Smooth muscle cell (in vitro differentiated cells): ENCODE measurements at regions not wholly inside any gene's neighbourhood (a gene's known extent, or its start where the extent isn't known, plus 50 kb on each side); places are given as distances from the start of the nearest gene placed in this dataset.

Source experiments
- DNase-seq: peaks from one replicate; lab custom pipeline; 2025; ENCODE audit not compliant: unreplicated experiment; lab: John Stamatoyannopoulos, UW
- H2AFZ ChIP-seq: fragments of 200-600 bp; sonication (generic); 2 replicates; pipeline ENCODE4 v1.6.0; 2016; ENCODE audit warnings: antibody characterized with exemption, low read depth, mild to moderate bottlenecking
- H3F3A ChIP-seq: fragments of 200-600 bp; sonication (generic); 2 replicates; pipeline ENCODE4 v1.6.0; 2017; ENCODE audit warnings: antibody characterized with exemption, low read depth
- H3K27ac ChIP-seq: fragments of 200-600 bp; sonication (generic); 2 replicates; pipeline ENCODE4 v1.5.1; 2016; ENCODE audit warnings: low read depth, mild to moderate bottlenecking
- H3K27me3 ChIP-seq: fragments of 200-600 bp; sonication (generic); 2 replicates; pipeline ENCODE4 v1.6.1; 2016; ENCODE audit warnings: low read depth, mild to moderate bottlenecking
- H3K36me3 ChIP-seq: fragments of 200-600 bp; sonication (generic); 2 replicates; pipeline ENCODE4 v1.5.1; 2016; ENCODE audit warnings: low read depth
- H3K4me1 ChIP-seq: fragments of 200-600 bp; sonication (generic); 2 replicates; pipeline ENCODE4 v1.5.1; 2016; ENCODE audit warnings: low read depth
- H3K4me2 ChIP-seq: fragments of 200-600 bp; sonication (generic); 2 replicates; pipeline ENCODE4 v1.6.0; 2016; ENCODE audit warnings: mild to moderate bottlenecking
- H3K4me3 ChIP-seq: fragments of 200-600 bp; sonication (generic); 2 replicates; pipeline ENCODE4 v1.5.1; 2016; ENCODE audit warnings: mild to moderate bottlenecking
- H3K79me2 ChIP-seq: fragments of 200-600 bp; sonication (generic); 2 replicates; pipeline ENCODE4 v1.6.0; 2016; ENCODE audit warnings: low read depth, mild to moderate bottlenecking
- H3K9ac ChIP-seq: fragments of 200-600 bp; sonication (generic); 2 replicates; pipeline ENCODE4 v1.6.0; 2016; ENCODE audit warnings: low read depth
- H3K9me3 ChIP-seq: fragments of 200-600 bp; sonication (generic); replicated peaks from 2 replicates; pipeline ENCODE4 v1.5.1; 2016; ENCODE audit warnings: low read depth
- H4K20me1 ChIP-seq: fragments of 200-600 bp; sonication (generic); 2 replicates; pipeline ENCODE4 v1.6.0; 2016; ENCODE audit warnings: low read depth
- CTCF ChIP-seq: fragments of 200-600 bp; sonication (generic); IDR thresholded peaks from 2 replicates; pipeline ENCODE4 v1.5.1; 2017; ENCODE audit warnings: borderline replicate concordance, mild to moderate bottlenecking, antibody characterized with exemption; ENCODE audit not compliant: insufficient read depth, poor library complexity, severe bottlenecking
- WGBS: methylation state at CpG from one replicate; pipeline ENCODE4 v1.1.7; 2016; ENCODE audit warnings: low lambda C conversion rate; 5-methylcytosine and 5-hydroxymethylcytosine counted together

- no peak for DNase-seq
Measured at GRCh38 chr6:110532431-110532830, 56.0 kb upstream of the SLC22A16 start.

DNA sequence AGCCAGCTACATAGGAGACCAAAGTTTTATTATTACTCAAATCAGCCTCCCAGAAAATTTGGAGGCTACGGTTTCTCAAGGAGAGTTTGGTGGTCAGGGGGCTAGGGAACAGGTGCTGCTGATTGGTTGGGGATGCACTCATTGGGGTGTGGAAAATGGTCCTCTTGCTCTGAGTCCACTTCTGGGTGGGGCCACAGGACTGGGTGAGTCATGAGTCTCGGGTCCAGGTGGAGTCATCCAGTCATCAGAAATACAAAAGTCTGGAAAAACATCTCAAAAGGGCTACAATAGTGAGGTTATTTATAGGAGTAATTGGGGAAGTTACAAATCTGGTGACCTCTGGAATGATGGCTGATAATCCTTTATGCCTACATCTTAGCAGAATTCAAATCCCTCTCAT lies 54.3 kb upstream of the SLC22A16 start:
- Histone ChIP-seq H3K4me3 (no peak overlapping the region), H3F3A (peaks cover 15% of the 10 kb centered on the region), H3K9me3 (no peaks in the 10 kb centered on the region), H3K36me3 (no peaks in the 10 kb centered on the region), H3K27me3 (no peaks in the 10 kb centered on the region), H3K4me2 (no peak overlapping the region), H3K9ac (no peak overlapping the region), H3K27ac (peak overlapping the region; percentile 91), H3K79me2 (no peaks in the 10 kb centered on the region), H4K20me1 (no peaks in the 10 kb centered on the region), H3K4me1 (peaks cover 11% of the 10 kb centered on the region), H2AFZ (no peak overlapping the region)
- DNase-seq: no peak
- TF ChIP-seq CTCF: no peak
- 74% methylated on average over 2 of the region's 2 CpGs for WGBS

More at GRCh38 chr6:110532431-110532830, 56.0 kb upstream of the SLC22A16 start:
- H3K9me3 ChIP-seq: no peaks in the 10 kb centered on the region
- no peak for TF ChIP-seq CTCF
- H2AFZ ChIP-seq: no peak overlapping the region
- no peak overlapping the region for H3K4me2 ChIP-seq
- H3K9ac ChIP-seq: no peak overlapping the region
- H3K4me3 ChIP-seq: no peak overlapping the region
- peaks cover 11% of the 10 kb centered on the region for H3K4me1 ChIP-seq
- 45% methylated on average over 1 of the region's 1 CpG for WGBS
- no peaks in the 10 kb centered on the region for H3K36me3 ChIP-seq
- peak overlapping the region; percentile 6 for H3K27ac ChIP-seq
- no peaks in the 10 kb centered on the region for H4K20me1 ChIP-seq
- H3K79me2 ChIP-seq: no peaks in the 10 kb centered on the region
- no peaks in the 10 kb centered on the region for H3K27me3 ChIP-seq
- peaks cover 15% of the 10 kb centered on the region for H3F3A ChIP-seq

DNA sequence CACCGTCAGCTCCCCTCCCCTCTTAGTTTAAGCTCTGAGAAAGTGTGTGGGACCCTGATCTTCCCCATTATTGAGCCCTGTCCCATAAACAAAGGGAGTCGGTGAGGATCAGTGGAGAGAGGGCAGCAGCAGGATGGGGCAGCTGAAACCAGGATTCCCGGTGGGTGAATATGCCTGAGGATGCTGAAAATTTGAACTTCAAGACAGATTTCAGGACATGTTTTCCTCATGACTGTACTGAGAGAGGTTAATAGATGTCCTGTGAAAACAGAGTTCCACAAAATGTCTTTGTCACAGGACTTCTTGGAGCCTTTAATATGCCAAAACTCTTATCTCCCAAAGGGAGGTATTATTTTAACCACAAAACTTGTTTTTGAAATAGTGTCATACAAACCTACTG lies 53.5 kb upstream of the SLC22A16 start:
- Histone ChIP-seq H3K4me1 (peaks cover 11% of the 10 kb centered on the region), H3F3A (peaks cover 15% of the 10 kb centered on the region), H3K27ac (peak overlapping the region; percentile 91), H3K4me3 (no peak overlapping the region), H3K79me2 (no peaks in the 10 kb centered on the region), H3K4me2 (peak overlapping the region; percentile 76), H3K36me3 (no peaks in the 10 kb centered on the region), H2AFZ (no peak overlapping the region), H4K20me1 (no peaks in the 10 kb centered on the region), H3K27me3 (no peaks in the 10 kb centered on the region), H3K9me3 (no peaks in the 10 kb centered on the region), H3K9ac (no peak overlapping the region)
- no peak for TF ChIP-seq CTCF
- no peak for DNase-seq
- WGBS: 49% methylated on average over 3 of the region's 3 CpGs

- Histone ChIP-seq H3K4me2 (peak overlapping the region; percentile 76), H3K4me1 (peaks cover 11% of the 10 kb centered on the region), H3F3A (peaks cover 15% of the 10 kb centered on the region), H3K9me3 (no peaks in the 10 kb centered on the region), H4K20me1 (no peaks in the 10 kb centered on the region), H3K9ac (no peak overlapping the region), H3K27ac (peak overlapping the region; percentile 91), H3K4me3 (no peak overlapping the region), H2AFZ (peak overlapping the region; percentile 60), H3K27me3 (no peaks in the 10 kb centered on the region), H3K79me2 (no peaks in the 10 kb centered on the region), H3K36me3 (no peaks in the 10 kb centered on the region)
- no peak for DNase-seq
- TF ChIP-seq CTCF: no peak
- 40% methylated on average over 5 of the region's 5 CpGs for WGBS
Measured at GRCh38 chr6:110529355-110529754, 52.9 kb upstream of the SLC22A16 start.
